HG03432 (cell line): ENCODE measurements at regions not wholly inside any gene's neighbourhood (a gene's known extent, or its start where the extent isn't known, plus 50 kb on each side); places are given as distances from the start of the nearest gene placed in this dataset.

Experiments used
- ATAC-seq: cut with Tn5 transposase; IDR thresholded peaks from one replicate; pipeline ENCODE4 v1.9.1; 2021; ENCODE audit warnings: mild to moderate bottlenecking, moderate library complexity; ENCODE audit not compliant: unreplicated experiment

DNA sequence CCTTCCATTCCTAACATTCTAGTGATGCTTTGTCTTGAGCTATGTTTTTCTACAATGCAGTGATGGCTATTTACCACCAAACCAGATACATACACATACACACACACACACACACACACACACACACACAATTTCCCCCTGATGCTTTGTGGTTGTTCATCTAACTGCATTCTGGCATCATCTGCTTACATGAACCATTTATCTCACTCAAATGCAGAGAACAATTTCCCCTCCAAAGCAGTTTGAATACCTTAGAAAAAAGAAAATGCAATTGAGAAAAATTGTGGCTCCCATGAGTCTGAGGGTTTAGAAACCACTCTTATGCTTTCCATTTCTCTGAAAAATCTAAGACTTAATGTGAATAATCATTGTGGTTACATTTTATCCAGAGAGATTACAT is 1024.8 kb downstream of the TLE4 start:
- no peak for ATAC-seq

DNA sequence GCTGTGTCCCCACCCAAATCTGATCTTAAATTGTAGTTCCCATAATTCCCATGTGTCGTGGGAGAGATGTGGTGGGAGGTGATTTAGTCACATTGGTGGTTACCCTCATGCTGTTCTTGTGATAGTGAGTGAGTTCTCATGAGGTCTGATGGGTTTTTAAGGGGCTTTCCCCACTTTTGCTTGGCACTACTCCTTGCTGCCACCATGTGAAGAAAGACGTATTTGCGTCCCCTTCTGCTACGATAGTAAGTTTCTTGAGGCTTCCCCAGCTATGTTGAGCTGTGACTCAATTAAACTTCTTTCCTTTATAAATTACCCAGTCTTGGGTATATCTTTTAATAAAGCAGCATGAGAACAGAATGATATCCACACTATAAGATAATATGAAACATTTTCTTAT is 1023.4 kb downstream of the TLE4 start:
- ATAC-seq, result no peak

GRCh38 chr9:80592413-80592812 is 1020.6 kb downstream of the TLE4 start:
- ATAC-seq, result no peak

- no peak for ATAC-seq
Observed at GRCh38 chr9:80586786-80587330, 1015.1 kb downstream of the TLE4 start.

DNA sequence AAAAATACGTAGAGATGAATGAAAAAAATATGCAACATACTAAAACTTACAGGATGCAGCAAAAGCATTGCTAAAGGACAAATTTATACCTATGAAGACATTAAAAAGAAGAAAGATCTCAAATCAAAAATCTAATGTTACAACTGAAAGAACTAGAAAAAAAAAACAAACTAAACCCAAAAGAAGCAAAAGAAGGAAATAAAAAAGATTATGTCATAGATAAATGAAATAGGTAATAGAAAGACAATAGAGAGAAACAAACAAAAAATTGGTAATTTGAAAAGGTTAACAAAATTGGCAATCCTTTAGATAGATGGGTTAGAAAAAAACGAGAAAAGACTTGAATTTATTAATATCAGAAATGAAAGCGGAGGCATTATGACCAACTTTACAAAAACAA is 1000.2 kb downstream of the TLE4 start:
- ATAC-seq, result no peak

GRCh38 chr9:80569236-80569635 is 997.5 kb downstream of the TLE4 start:
- no peak for ATAC-seq

GRCh38 chr9:80561526-80561925 is 989.8 kb downstream of the TLE4 start:
- ATAC-seq, result no peak

- ATAC-seq, result no peak
Observed at GRCh38 chr9:80560976-80561375, 989.2 kb downstream of the TLE4 start.

GRCh38 chr9:80557256-80557655 is 985.5 kb downstream of the TLE4 start:
- ATAC-seq, result no peak

GRCh38 chr9:80556631-80557030 is 984.9 kb downstream of the TLE4 start:
- no peak for ATAC-seq

- ATAC-seq, result no peak
Observed at GRCh38 chr9:80555782-80556325, 984.1 kb downstream of the TLE4 start.

GRCh38 chr9:80554856-80555255 is 983.1 kb downstream of the TLE4 start:
- ATAC-seq, result no peak

DNA sequence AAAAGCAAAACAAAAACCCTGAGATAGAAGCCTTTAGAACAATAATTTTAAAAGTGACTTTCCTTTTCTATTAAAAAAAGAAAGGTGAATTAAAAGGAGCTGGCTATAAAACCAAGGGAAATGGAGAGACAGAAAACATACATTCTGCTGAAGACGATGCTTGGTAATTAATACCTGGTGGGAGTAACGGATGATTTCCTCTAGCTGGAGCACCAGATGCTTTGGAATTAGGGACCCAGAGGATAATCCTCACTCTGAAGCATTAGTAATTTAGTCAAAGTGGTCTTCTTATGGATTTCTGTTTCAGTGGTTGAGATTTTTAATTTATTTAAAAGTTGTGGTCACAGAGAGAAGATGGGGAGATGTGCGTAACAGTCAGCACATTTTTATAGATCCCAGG is 982.5 kb downstream of the TLE4 start:
- no peak for ATAC-seq

- no peak for ATAC-seq
Observed at GRCh38 chr9:80552931-80553330, 981.2 kb downstream of the TLE4 start.

DNA sequence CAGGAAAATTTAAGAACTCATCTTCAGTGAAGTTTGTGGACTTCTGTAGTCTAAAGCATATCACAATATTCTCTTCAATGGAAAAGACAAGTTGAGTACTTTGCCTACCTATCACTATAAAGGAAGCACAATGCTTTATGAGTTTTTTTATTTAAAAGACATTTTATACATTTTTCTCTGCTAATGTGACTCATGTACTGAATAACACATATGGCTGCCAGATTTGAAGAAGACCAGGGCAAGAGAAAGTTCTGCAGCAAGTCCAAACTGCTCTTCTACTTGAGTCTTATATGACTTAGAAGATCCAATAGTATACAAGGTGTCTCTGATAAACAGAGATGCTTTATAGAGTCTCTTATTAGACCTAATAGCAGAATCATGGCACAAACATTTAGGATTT is 978.4 kb downstream of the TLE4 start:
- ATAC-seq, result no peak

DNA sequence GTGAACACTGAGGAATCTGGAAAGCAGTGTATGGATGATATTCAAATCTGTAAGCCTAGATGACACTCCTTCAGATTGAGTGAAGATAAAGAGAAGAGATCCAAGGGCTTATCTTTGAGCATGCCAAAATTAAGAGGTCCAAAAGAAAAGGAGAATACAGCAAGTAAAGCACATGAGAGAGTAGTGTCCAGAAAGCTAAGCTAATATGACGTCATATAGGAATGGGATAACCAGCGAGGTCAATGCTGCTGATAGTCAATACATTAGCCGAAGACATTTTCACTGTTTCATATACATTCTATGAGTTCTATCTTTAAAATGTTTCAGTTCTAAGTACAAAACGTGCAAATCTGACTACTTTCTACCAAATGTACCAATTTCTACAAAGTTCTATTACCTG is 975.8 kb downstream of the TLE4 start:
- ATAC-seq, result no peak

- no peak for ATAC-seq
Observed at GRCh38 chr9:80540387-80540786, 968.6 kb downstream of the TLE4 start.

DNA sequence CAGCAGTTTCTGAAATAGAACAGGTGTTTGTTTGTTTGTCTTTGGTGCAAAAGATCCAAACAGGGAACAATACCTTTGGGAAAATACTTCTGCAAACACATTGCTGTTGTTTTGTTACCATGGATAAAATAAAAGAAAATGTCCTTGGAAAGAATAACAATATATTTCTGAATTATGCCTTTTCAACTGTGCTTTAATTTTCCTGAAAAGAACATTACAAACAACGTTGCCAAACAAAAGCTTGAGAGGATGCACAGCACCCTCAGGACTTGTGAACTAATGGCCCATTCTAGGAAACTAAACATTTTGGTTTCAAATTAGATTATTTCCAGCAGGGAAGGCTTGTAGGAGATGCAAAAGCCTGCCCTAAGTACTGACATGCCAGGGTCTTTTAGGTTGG is 967.2 kb downstream of the TLE4 start:
- no peak for ATAC-seq

GRCh38 chr9:80522465-80522864 is 950.7 kb downstream of the TLE4 start:
- ATAC-seq, result no peak

- no peak for ATAC-seq
Observed at GRCh38 chr9:80521151-80521550, 949.4 kb downstream of the TLE4 start.

DNA sequence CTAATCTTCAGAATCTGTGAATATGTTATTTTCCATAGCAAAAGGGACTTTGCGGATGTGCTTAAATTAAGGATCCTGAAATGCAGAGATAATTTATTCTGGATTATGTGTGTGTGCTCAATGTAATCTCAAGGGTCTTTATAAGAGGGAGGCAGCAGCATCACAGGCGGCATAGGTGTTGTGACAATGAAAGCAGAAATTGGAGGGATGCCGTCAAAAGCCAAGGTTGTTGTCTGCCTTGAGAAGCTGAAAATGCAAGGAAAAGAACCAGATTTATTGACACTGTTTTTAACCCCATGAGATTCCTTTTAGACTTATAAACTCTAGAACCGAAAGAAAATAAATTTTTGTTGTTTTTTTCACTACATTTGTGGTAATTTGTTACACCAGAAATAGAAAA is 948.5 kb downstream of the TLE4 start:
- no peak for ATAC-seq

DNA sequence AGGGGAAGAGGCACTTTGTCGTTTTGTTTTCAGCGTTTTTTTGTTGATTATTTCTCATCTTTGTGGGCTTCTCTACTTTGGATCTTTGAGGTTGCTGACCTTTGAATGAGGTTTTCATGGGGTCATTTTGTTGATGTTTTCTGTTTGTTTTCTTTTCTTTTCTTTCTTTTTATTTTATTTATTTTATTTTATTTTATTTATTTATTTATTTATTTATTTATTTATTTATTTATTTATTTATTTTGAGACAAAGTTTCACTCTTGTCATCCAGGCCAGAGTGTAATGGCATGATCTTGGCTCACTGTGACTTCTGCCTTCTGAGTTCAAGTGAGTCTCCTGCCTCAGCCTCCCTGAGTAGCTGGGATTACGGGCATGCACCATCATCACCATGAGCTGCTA is 946.7 kb downstream of the TLE4 start:
- ATAC-seq, result no peak

- no peak for ATAC-seq
Observed at GRCh38 chr9:80516679-80517078, 944.9 kb downstream of the TLE4 start.
